ENCODE measurements at regions not wholly inside any gene's neighbourhood (a gene's known extent, or its start where the extent isn't known, plus 50 kb on each side); places are given as distances from the start of the nearest gene placed in this dataset.

DNA sequence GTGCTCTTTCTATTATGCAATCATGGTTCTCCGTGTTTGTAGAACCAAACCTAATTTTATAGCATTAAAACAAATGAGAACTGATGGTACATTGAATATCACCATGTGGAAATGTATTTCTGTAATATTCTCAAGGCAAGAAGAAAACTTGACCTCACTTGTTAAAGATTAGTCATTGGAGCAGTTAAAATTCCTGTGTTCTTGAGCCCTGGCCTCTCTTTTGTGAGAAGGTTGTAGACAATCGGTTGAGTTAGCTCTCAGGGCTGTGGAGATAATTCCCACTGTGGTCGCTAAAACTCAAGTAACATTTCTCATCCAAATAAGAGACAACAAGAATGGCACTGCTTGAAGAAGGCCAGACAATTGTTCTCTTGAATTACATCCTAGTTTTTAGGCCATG, 216.0 kb upstream of the KLF4 start:
- TF ChIP-seq, protein P1, sequence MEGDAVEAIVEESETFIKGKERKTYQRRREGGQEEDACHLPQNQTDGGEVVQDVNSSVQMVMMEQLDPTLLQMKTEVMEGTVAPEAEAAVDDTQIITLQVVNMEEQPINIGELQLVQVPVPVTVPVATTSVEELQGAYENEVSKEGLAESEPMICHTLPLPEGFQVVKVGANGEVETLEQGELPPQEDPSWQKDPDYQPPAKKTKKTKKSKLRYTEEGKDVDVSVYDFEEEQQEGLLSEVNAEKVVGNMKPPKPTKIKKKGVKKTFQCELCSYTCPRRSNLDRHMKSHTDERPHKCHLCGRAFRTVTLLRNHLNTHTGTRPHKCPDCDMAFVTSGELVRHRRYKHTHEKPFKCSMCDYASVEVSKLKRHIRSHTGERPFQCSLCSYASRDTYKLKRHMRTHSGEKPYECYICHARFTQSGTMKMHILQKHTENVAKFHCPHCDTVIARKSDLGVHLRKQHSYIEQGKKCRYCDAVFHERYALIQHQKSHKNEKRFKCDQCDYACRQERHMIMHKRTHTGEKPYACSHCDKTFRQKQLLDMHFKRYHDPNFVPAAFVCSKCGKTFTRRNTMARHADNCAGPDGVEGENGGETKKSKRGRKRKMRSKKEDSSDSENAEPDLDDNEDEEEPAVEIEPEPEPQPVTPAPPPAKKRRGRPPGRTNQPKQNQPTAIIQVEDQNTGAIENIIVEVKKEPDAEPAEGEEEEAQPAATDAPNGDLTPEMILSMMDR (conservative IDR thresholded peaks at IDR 0.05; ENCODE audit: low read depth, low read length): no peak
- no peak for TF ChIP-seq POLR2A (IDR thresholded peaks at IDR 0.05; ENCODE audit: low read depth, low read length)
- no peak for TF ChIP-seq SMC3 (IDR thresholded peaks at IDR 0.05; ENCODE audit: low read depth, low read length)
- no peak for TF ChIP-seq BHLHE40 (IDR thresholded peaks at IDR 0.05; ENCODE audit: low read depth, low read length)
- TF ChIP-seq, protein P2, sequence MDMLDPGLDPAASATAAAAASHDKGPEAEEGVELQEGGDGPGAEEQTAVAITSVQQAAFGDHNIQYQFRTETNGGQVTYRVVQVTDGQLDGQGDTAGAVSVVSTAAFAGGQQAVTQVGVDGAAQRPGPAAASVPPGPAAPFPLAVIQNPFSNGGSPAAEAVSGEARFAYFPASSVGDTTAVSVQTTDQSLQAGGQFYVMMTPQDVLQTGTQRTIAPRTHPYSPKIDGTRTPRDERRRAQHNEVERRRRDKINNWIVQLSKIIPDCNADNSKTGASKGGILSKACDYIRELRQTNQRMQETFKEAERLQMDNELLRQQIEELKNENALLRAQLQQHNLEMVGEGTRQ (IDR thresholded peaks at IDR 0.05; ENCODE audit: low read depth, low read length): no peak
- TF ChIP-seq MAZ (IDR thresholded peaks at IDR 0.05; ENCODE audit: borderline replicate concordance, low read depth, low read length): no peak
- TF ChIP-seq RCOR1 (IDR thresholded peaks at IDR 0.05; ENCODE audit: insufficient replicate concordance, low read length): no peak
- TF ChIP-seq NFE2L2 (IDR thresholded peaks at IDR 0.05; ENCODE audit: low read depth, low read length): no peak
- TF ChIP-seq RAD21 (IDR thresholded peaks at IDR 0.05; ENCODE audit: low read length): no peak
- no peak for TF ChIP-seq MAFK (IDR thresholded peaks at IDR 0.05; ENCODE audit: low read depth, low read length)
- TF ChIP-seq MXI1 (IDR thresholded peaks at IDR 0.05; ENCODE audit: borderline replicate concordance, low read depth, low read length): no peak
- TF ChIP-seq CEBPB (IDR thresholded peaks at IDR 0.05; ENCODE audit: low read depth, low read length): 0 out of 2 replicates have a peak, but pooled peaks have one; percentile 16
- no peak for TF ChIP-seq RFX5 (IDR thresholded peaks at IDR 0.05; ENCODE audit: low read depth, low read length)
